K562 (cell line): ENCODE measurements at regions not wholly inside any gene's neighbourhood (a gene's known extent, or its start where the extent isn't known, plus 50 kb on each side); places are given as distances from the start of the nearest gene placed in this dataset.

Experiments used
- ATAC-seq: fragments of 200-7000 bp; cut with Tn5 transposase; 3 replicates; pipeline ENCODE4 v1.9.1; 2020; ENCODE audit warnings: moderate library complexity
- BruUV-seq: library from RNA; stranded (reverse); fragments of 400-500 nt; replicated peaks from 2 replicates; lab custom pipeline; 2021; lab: Mats Ljungman, UMichigan
- CTCF ChIA-PET: fragments of 300-600 bp; formaldehyde crosslinking; extraction: SDS; loops from one replicate; lab custom pipeline; 2021; ENCODE audit warnings: low intra/inter-chr PET ratio; lab: Yijun Ruan, JAX
- POLR2A ChIA-PET: fragments of 300-600, 350-650 bp; sonication (Branson Sonifier 250); formaldehyde crosslinking; extraction: SDS; loops from one replicate; lab custom pipeline; 2021; ENCODE audit warnings: antibody characterized with exemption, inconsistent platforms; lab: Yijun Ruan, JAX
- DNase-seq, 4 experiments: peaks; one replicate each; pipeline versions ENCODE4 v3.0.0 to v3.0.0-alpha.2; 2011 to 2018; ENCODE audit warnings: low spot score in 3 of 4, mixed read lengths in 3 of 4; ENCODE audit errors: extremely low read depth in 1 of 4
- FAIRE-seq: peaks from 2 replicates; lab custom pipeline; 2011; peaks lifted over from hg19 to GRCh38; lab: Jason Lieb, UNC
- H2AFZ ChIP-seq: 2 replicates; pipeline ENCODE4 v1.6.0; 2011; ENCODE audit warnings: low read depth, low read length, control low read depth, inconsistent platforms
- H3K27ac ChIP-seq: fragments of 200-600 bp; 3 replicates; pipeline ENCODE4 v1.8.0; 2011; ENCODE audit warnings: low read depth, mild to moderate bottlenecking, control low read depth, inconsistent platforms, low read length, moderate library complexity, mixed read lengths; ENCODE audit errors: extremely low read depth
- H3K27me3 ChIP-seq, 2 experiments: fragments of 300-600 bp in 1 of 2; 2 replicates in 1 of 2; 3 replicates in 1 of 2; pipeline versions ENCODE4 v1.6.0 to v1.8.0; 2011; ENCODE audit warnings: inconsistent platforms in 2 of 2, low read length in 2 of 2, mild to moderate bottlenecking in 1 of 2, mixed read lengths in 1 of 2, moderate library complexity in 1 of 2; ENCODE audit not compliant: control insufficient read depth in 2 of 2, insufficient read depth in 2 of 2
- H3K36me3 ChIP-seq: fragments of 300-600 bp; 3 replicates; pipeline ENCODE4 v1.8.0; 2011; ENCODE audit warnings: mild to moderate bottlenecking, low read length, inconsistent platforms; ENCODE audit not compliant: control insufficient read depth, insufficient read depth
- H3K4me1 ChIP-seq, 2 experiments: fragments of 200-600 bp in 1 of 2; replicated peaks in 1 of 2; 2 replicates in 1 of 2; 3 replicates in 1 of 2; pipeline versions ENCODE4 v1.5.1 to v1.8.0; 2011; ENCODE audit warnings: inconsistent platforms in 2 of 2, low read length in 2 of 2, mild to moderate bottlenecking in 1 of 2, mixed read lengths in 1 of 2, moderate library complexity in 1 of 2; ENCODE audit not compliant: control insufficient read depth in 2 of 2, insufficient read depth in 2 of 2
- H3K4me2 ChIP-seq: 2 replicates; pipeline ENCODE4 v1.6.1; 2011; ENCODE audit warnings: low read length, control low read depth, inconsistent platforms, mixed read lengths; ENCODE audit not compliant: insufficient read depth
- H3K4me3 ChIP-seq: fragments of 200-600 bp; sonication (generic), shearing (Covaris generic); 2 replicates; pipeline ENCODE4 v1.5.1; 2016; ENCODE audit warnings: control low read depth, inconsistent platforms
- H3K79me2 ChIP-seq: fragments of 200-600 bp; 3 replicates; pipeline ENCODE4 v1.8.0; 2011; ENCODE audit warnings: low read length, inconsistent platforms; ENCODE audit not compliant: control insufficient read depth, insufficient read depth
- H3K9ac ChIP-seq, 2 experiments: 2 replicates each; pipeline versions ENCODE4 v1.6.0 to v1.6.1; 2011; ENCODE audit warnings: low read depth in 2 of 2, low read length in 2 of 2, control low read depth in 1 of 2, inconsistent platforms in 1 of 2, mild to moderate bottlenecking in 1 of 2, mixed read lengths in 1 of 2; ENCODE audit not compliant: insufficient read depth in 1 of 2
- H3K9me1 ChIP-seq: one replicate; pipeline ENCODE4 v1.6.0; 2011; ENCODE audit warnings: inconsistent platforms, mild to moderate bottlenecking, low read length, moderate library complexity; ENCODE audit not compliant: control insufficient read depth, insufficient read depth
- H3K9me3 ChIP-seq: replicated peaks from 2 replicates; pipeline ENCODE4 v1.5.1; 2011; ENCODE audit warnings: low read depth, low read length, inconsistent platforms; ENCODE audit not compliant: control insufficient read depth, insufficient read depth
- H4K20me1 ChIP-seq: replicated peaks from 2 replicates; pipeline ENCODE4 v1.6.1; 2011; ENCODE audit warnings: low read length, inconsistent platforms, mixed read lengths; ENCODE audit not compliant: control insufficient read depth, insufficient read depth
- CC2D1A ChIP-seq: fragments of 450-650 bp; IDR thresholded peaks from 2 replicates; pipeline ENCODE4 v1.6.1; 2017; ENCODE audit warnings: mild to moderate bottlenecking
- CREM ChIP-seq: IDR thresholded peaks from 2 replicates; pipeline ENCODE4 v1.6.1; 2014; ENCODE audit warnings: antibody characterized with exemption, low read depth
- GATA2 ChIP-seq: sonication (generic); formaldehyde crosslinking; IDR thresholded peaks from 2 replicates; pipeline ENCODE4 v1.4.0; 2020; ENCODE audit warnings: mild to moderate bottlenecking, missing genetic modification reagents
- KLF16 ChIP-seq: IDR thresholded peaks from 2 replicates; pipeline ENCODE4 v1.6.1; 2016; ENCODE audit warnings: antibody characterized with exemption
- LEF1 ChIP-seq: fragments of 450-650 bp; IDR thresholded peaks from 2 replicates; pipeline ENCODE4 v1.6.1; 2016; ENCODE audit warnings: mild to moderate bottlenecking
- MAX ChIP-seq: sonication (generic); formaldehyde crosslinking; IDR thresholded peaks from 2 replicates; pipeline ENCODE4 v1.9.0; 2022; ENCODE audit warnings: mild to moderate bottlenecking, missing genetic modification reagents
- MAZ ChIP-seq, 2 experiments: fragments of 450-650 bp in 1 of 2; sonication (generic) in 1 of 2; formaldehyde crosslinking; IDR thresholded peaks in 1 of 2; conservative IDR thresholded peaks in 1 of 2; 2 replicates each; pipeline versions ENCODE4 v1.4.0 to v1.5.0; 2020; ENCODE audit warnings: mild to moderate bottlenecking in 1 of 2, missing genetic modification reagents in 1 of 2
- MBD2 ChIP-seq: sonication (generic); IDR thresholded peaks from 2 replicates; pipeline ENCODE4 v1.6.1; 2016; ENCODE audit warnings: low read depth, borderline replicate concordance
- NR0B1 ChIP-seq: fragments of 450-650 bp; IDR thresholded peaks from one replicate; pipeline ENCODE4 v1.6.1; 2018; ENCODE audit warnings: mild to moderate bottlenecking, moderate library complexity; ENCODE audit not compliant: partially characterized antibody
- RB1 ChIP-seq: fragments of 450-650 bp; IDR thresholded peaks from 2 replicates; pipeline ENCODE4 v1.6.1; 2017; ENCODE audit warnings: low read depth, mild to moderate bottlenecking
- TAF7 ChIP-seq: fragments of 450-650 bp; IDR thresholded peaks from 2 replicates; pipeline ENCODE4 v1.6.1; 2016; ENCODE audit warnings: missing genetic modification characterization, missing compliant biosample characterization
- TCF3 ChIP-seq: sonication (generic); formaldehyde crosslinking; IDR thresholded peaks from 2 replicates; pipeline ENCODE4 v1.4.0; 2020; ENCODE audit warnings: mild to moderate bottlenecking, missing genetic modification reagents
- TEAD4 ChIP-seq, 2 experiments: sonication (generic) in 1 of 2; formaldehyde crosslinking in 1 of 2; IDR thresholded peaks; 2 replicates each; pipeline versions ENCODE4 v1.6.1 to v1.8.0; 2012 to 2022; ENCODE audit warnings: borderline replicate concordance in 1 of 2, inconsistent platforms in 1 of 2, low read length in 1 of 2, mild to moderate bottlenecking in 1 of 2, missing genetic modification reagents in 1 of 2
- ZNF445 ChIP-seq: fragments of 250-450 bp; sonication (Bioruptor Pico); IDR thresholded peaks from 2 replicates; pipeline ENCODE4 v1.4.0; 2020; ENCODE audit warnings: low read depth, mild to moderate bottlenecking, moderate library complexity
- ZNF79 ChIP-seq: fragments of 250-450 bp; sonication (Bioruptor Pico); IDR thresholded peaks from 2 replicates; pipeline ENCODE4 v1.4.0; 2020; ENCODE audit warnings: low read depth, mild to moderate bottlenecking, moderate library complexity
- WGBS: fragments of 100-300 bp; shearing (Covaris generic); methylation state at CpG from one replicate; pipeline ENCODE4 v1.1.6; 2016; ENCODE audit warnings: low coverage, mixed read lengths; ENCODE audit not compliant: insufficient coverage; ENCODE audit errors: missing lambda C conversion rate; 5-methylcytosine and 5-hydroxymethylcytosine counted together
- in situ Hi-C: fragments of 300-500 bp; cut with MboI; formaldehyde crosslinking; loops from 4 replicates; pipeline ENCODE4 v1.15.0; 2018; ENCODE audit warnings: inconsistent platforms, mixed read lengths
- intact Hi-C: fragments of 100-400 bp; cut with micrococcal nuclease; formaldehyde crosslinking; loops from 2 replicates; pipeline ENCODE4 v1.14.2; 2022
- TF ChIP-seq, protein P1 (sequence below): fragments of 450-650 bp; IDR thresholded peaks from 2 replicates; pipeline ENCODE4 v1.6.1; 2016
- TF ChIP-seq, protein P2 (sequence below): fragments of 450-650 bp; formaldehyde crosslinking; IDR thresholded peaks from 2 replicates; pipeline ENCODE4 v1.4.0; 2020; ENCODE audit warnings: mild to moderate bottlenecking, mixed read lengths

DNA sequence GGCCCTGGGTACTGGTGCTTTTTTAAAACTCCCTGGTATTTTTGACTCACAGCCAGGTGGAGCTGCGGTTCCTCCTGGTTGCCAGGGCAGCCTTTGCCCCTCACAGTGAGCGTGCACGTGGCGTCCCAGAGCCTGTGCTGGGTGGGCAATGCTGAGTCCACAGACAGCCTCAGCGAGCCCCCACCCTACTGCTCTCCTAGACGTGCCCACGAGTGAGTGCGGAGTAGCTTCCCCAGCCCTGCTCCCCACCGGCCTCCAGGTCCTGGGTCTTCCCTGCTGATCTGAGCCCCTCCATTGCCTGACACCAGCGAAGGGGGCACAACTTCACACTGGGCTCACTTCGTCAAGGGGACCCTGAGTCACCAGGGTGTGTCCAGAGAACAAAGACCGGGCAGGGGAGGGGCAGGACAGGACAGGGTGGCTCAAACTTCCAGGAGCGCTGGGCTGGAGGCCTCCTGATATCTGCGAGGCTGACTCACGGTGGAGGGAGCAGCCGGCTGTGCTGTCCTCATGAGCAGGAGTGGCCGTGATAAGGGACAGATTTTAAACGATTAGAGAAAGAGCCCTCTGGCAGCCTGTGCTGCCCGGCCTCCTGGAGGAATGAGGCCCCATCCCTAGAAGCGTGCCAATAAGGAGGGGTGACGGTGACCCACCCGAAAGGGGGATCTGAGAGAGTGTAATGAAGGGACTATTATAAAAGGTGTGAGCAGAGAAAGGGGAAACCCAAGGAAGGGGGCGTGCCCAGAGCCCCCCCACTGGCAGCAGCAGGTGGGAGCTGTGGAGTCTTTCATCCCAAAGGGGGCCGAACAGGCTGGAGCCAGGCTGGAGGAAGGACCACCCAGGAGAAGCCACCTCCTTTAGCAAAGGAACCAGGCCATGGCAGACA, 129.3 kb upstream of the FGF3 start:
- Histone ChIP-seq H3K9me1 (peaks cover 15% of the 10 kb centered on the region), H2AFZ (peak overlapping the region; percentile 88), H3K9me3 (no peaks in the 10 kb centered on the region), H3K4me1 (peaks cover 44 to 76% of the 10 kb centered on the region in 2 experiments), H3K4me2 (peak overlapping the region; percentile 73), H3K27ac (peak overlapping the region; percentile 67), H3K4me3 (no peak overlapping the region), H3K9ac (peak overlapping the region; percentile 51 to 84; a peak in 3 of 4 replicates), H3K79me2 (no peaks in the 10 kb centered on the region), H4K20me1 (no peaks in the 10 kb centered on the region), H3K27me3 (0 out of 5 replicates have a peak, but pooled peaks cover 0 to under 1% of the 10 kb centered on the region in 2 experiments), H3K36me3 (no peaks in the 10 kb centered on the region)
- DNase-seq (peak; percentile 73 to 91 (median 81)), FAIRE-seq (peak; percentile 90), ATAC-seq (peak; percentile 90)
- ChIA-PET CTCF (interaction anchor here (0.7 to 2.9 kb wide), 3 partner anchors 30 to 248 kb away, joined by 3 to 7 read pairs (median 3); no protein-coding TSS in a partner anchor), POLR2A (interaction anchor here (0.5 to 1.1 kb wide), 6 partner anchors 9 to 896 kb away, joined by 3 to 6 read pairs (median 4); no protein-coding TSS in a partner anchor)
- WGBS = 5% methylated on average over 23 of the region's 24 CpGs
- intact Hi-C loops (no loop called here), in situ Hi-C loops (no loop called here)
- BruUV-seq = no TSS peak
- TF ChIP-seq MAZ (CRISPR knock-in tag; conservative IDR thresholded peaks at IDR 0.05 in 1 of 2, IDR thresholded peaks at IDR 0.05 in 1 of 2) = peak; percentile 59 to 65; a peak in 1 of 4 replicates
- TF ChIP-seq ZNF79 (CRISPR knock-in tag) = no peak
- 0 out of 2 replicates have a peak, but pooled peaks have one; percentile 22 for TF ChIP-seq CC2D1A
- TF ChIP-seq TAF7 (tag) = no peak
- TF ChIP-seq KLF16 = peak; percentile 86
- peak; percentile 72; the same call in 1 of the 2 replicates for TF ChIP-seq MAX (CRISPR knock-in tag)
- TF ChIP-seq GATA2 = peak; percentile 73; the same call in 1 of the 2 replicates
- TF ChIP-seq NR0B1 = no peak
- peak; percentile 59; the same call in 1 of the 2 replicates for TF ChIP-seq MBD2
- TF ChIP-seq, protein P1, sequence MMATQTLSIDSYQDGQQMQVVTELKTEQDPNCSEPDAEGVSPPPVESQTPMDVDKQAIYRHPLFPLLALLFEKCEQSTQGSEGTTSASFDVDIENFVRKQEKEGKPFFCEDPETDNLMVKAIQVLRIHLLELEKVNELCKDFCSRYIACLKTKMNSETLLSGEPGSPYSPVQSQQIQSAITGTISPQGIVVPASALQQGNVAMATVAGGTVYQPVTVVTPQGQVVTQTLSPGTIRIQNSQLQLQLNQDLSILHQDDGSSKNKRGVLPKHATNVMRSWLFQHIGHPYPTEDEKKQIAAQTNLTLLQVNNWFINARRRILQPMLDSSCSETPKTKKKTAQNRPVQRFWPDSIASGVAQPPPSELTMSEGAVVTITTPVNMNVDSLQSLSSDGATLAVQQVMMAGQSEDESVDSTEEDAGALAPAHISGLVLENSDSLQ = no peak
- no peak for TF ChIP-seq ZNF445 (CRISPR knock-in tag)
- TF ChIP-seq TCF3 = peak; percentile 91
- peak; percentile 68 for TF ChIP-seq CREM
- peak; percentile 90 for TF ChIP-seq TEAD4 (IDR thresholded peaks at IDR 0.05; ENCODE audit: low read length)
- no peak for TF ChIP-seq TEAD4 (CRISPR knock-in tag; IDR thresholded peaks at IDR 0.05; ENCODE audit: borderline replicate concordance)
- peak; percentile 73 for TF ChIP-seq LEF1
- 0 out of 2 replicates have a peak, but pooled peaks have one; percentile 42 for TF ChIP-seq RB1
- TF ChIP-seq, protein P2, sequence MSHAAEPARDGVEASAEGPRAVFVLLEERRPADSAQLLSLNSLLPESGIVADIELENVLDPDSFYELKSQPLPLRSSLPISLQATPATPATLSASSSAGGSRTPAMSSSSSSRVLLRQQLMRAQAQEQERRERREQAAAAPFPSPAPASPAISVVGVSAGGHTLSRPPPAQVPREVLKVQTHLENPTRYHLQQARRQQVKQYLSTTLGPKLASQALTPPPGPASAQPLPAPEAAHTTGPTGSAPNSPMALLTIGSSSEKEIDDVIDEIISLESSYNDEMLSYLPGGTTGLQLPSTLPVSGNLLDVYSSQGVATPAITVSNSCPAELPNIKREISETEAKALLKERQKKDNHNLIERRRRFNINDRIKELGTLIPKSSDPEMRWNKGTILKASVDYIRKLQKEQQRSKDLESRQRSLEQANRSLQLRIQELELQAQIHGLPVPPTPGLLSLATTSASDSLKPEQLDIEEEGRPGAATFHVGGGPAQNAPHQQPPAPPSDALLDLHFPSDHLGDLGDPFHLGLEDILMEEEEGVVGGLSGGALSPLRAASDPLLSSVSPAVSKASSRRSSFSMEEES (CRISPR knock-in tag) = no peak
